GM23248 (cell line): ENCODE measurements at regions not wholly inside any gene's neighbourhood (a gene's known extent, or its start where the extent isn't known, plus 50 kb on each side); places are given as distances from the start of the nearest gene placed in this dataset.
"Not testable (repeated sequence)": the region's sequence is repeated elsewhere in the genome, so short reads cannot be mapped to it uniquely, and the experiment has no call there.

ENCODE experiments used
- DNase-seq: peaks from one replicate; pipeline ENCODE4 v3.0.0-alpha.2; 2015
- H2AFZ ChIP-seq: fragments of 200-600 bp; sonication (generic); 2 replicates; pipeline ENCODE4 v1.6.1; 2016; ENCODE audit warnings: antibody characterized with exemption
- H3F3A ChIP-seq: fragments of 200-600 bp; sonication (generic); 2 replicates; pipeline ENCODE4 v1.6.1; 2016; ENCODE audit warnings: mild to moderate bottlenecking, antibody characterized with exemption, mixed run types; ENCODE audit not compliant: insufficient read depth
- H3K27ac ChIP-seq: fragments of 200-600 bp; sonication (generic); 2 replicates; pipeline ENCODE4 v1.5.1; 2016; ENCODE audit warnings: mild to moderate bottlenecking
- H3K27me3 ChIP-seq: fragments of 200-600 bp; sonication (generic); replicated peaks from 2 replicates; pipeline ENCODE4 v1.6.1; 2016; ENCODE audit warnings: mild to moderate bottlenecking; ENCODE audit not compliant: insufficient read depth
- H3K36me3 ChIP-seq: fragments of 200-600 bp; sonication (generic); 2 replicates; pipeline ENCODE4 v1.6.1; 2016; ENCODE audit warnings: low read depth, mild to moderate bottlenecking
- H3K4me1 ChIP-seq: fragments of 200-600 bp; sonication (generic); 2 replicates; pipeline ENCODE4 v1.6.1; 2016; ENCODE audit warnings: mild to moderate bottlenecking; ENCODE audit not compliant: insufficient read depth
- H3K4me2 ChIP-seq: fragments of 200-600 bp; sonication (generic); one replicate; pipeline ENCODE4 v1.6.1; 2016; ENCODE audit warnings: mild to moderate bottlenecking; ENCODE audit not compliant: unreplicated experiment
- H3K4me3 ChIP-seq: fragments of 200-600 bp; sonication (generic); 2 replicates; pipeline ENCODE4 v1.5.1; 2016; ENCODE audit warnings: mild to moderate bottlenecking
- H3K79me2 ChIP-seq: fragments of 200-600 bp; sonication (generic); 2 replicates; pipeline ENCODE4 v1.6.1; 2016; ENCODE audit warnings: mild to moderate bottlenecking; ENCODE audit not compliant: insufficient read depth
- H3K9ac ChIP-seq: fragments of 200-600 bp; sonication (generic); 2 replicates; pipeline ENCODE4 v1.6.1; 2016; ENCODE audit warnings: mild to moderate bottlenecking
- H3K9me2 ChIP-seq: fragments of 200-600 bp; sonication (generic); 2 replicates; pipeline ENCODE4 v1.6.1; 2016; ENCODE audit warnings: mixed run types, mild to moderate bottlenecking, moderate library complexity; ENCODE audit not compliant: insufficient read depth
- H3K9me3 ChIP-seq: fragments of 200-600 bp; sonication (generic); one replicate; pipeline ENCODE4 v1.6.1; 2017; ENCODE audit warnings: low read depth
- H4K20me1 ChIP-seq: fragments of 200-600 bp; sonication (generic); 2 replicates; pipeline ENCODE4 v1.6.0; 2016; ENCODE audit not compliant: insufficient read depth
- EZH2 ChIP-seq: fragments of 200-600 bp; sonication (generic); IDR thresholded peaks from 2 replicates; pipeline ENCODE4 v1.6.1; 2018; ENCODE audit warnings: antibody characterized with exemption, mild to moderate bottlenecking; ENCODE audit not compliant: insufficient read depth, poor library complexity, severe bottlenecking
- EZH2phosphoT487 ChIP-seq: fragments of 200-600 bp; sonication (generic); IDR thresholded peaks from 2 replicates; pipeline ENCODE4 v1.6.1; 2018; ENCODE audit warnings: antibody characterized with exemption, moderate library complexity, mild to moderate bottlenecking, low read depth; ENCODE audit not compliant: insufficient read depth
- WGBS, 2 experiments: methylation state at CpG; one replicate each; pipeline ENCODE4 v1.1.6; 2015 to 2017; ENCODE audit warnings: low lambda C conversion rate in 2 of 2, low coverage in 1 of 2; ENCODE audit errors: missing lambda C conversion rate in 2 of 2; 5-methylcytosine and 5-hydroxymethylcytosine counted together
- in situ Hi-C: fragments of 300-500 bp; cut with MboI; formaldehyde crosslinking; loops from 2 replicates; pipeline ENCODE4 v1.15.0; 2020

DNA sequence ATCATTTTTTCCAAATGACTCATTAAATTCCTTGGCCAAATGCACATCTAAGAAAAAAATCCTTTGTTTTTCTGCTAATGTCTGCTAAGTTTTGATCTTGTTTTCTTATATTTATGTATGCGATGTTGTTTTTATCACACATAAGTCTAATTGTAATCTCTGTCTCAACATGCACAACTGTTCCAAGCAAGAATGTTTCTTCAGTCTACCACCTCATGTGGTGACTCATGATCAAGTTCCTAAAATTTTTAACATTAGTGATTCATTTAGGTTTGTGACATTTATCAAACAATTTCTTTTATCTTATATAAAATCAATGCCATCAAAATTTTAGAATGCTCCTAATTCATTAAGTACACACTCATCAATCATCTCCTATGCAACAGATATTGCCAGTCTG is 763.9 kb upstream of the FAM174A start:
- Histone ChIP-seq H3K4me1 (no peaks in the 10 kb centered on the region), H4K20me1 (no peaks in the 10 kb centered on the region), H3K9ac (no peak overlapping the region), H3K36me3 (no peaks in the 10 kb centered on the region), H2AFZ (no peak overlapping the region), H3K4me3 (no peak overlapping the region), H3F3A (no peaks in the 10 kb centered on the region), H3K9me3 (no peaks in the 10 kb centered on the region), H3K4me2 (no peak overlapping the region), H3K79me2 (no peaks in the 10 kb centered on the region), H3K27me3 (no peaks in the 10 kb centered on the region), H3K9me2 (no peaks in the 10 kb centered on the region), H3K27ac (no peak overlapping the region)
- DNase-seq, result no peak
- 81 to 90% methylated on average over 1 of the region's 1 CpG for WGBS, 2 experiments
- TF ChIP-seq EZH2phosphoT487 (no peak), EZH2 (no peak)
- in situ Hi-C loops, result no loop called here

DNA sequence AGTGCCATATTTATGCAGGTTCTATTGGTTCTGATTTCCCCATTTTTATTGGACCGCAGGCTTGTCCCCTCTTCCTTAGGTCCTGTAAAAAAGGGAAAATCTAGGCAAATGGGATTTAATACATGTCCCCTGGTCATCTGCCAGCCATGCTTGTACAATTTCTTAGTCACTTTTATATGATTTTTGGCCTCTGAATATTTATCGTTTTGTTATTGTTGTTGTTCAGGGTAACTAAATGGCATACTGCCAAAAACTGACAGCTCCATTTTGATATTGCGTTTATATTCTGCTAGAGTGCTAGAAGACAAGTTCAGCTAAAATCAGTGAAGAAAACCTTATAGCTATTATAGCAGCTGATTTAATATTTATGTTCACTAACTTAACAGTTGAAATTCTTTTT is 770.2 kb upstream of the FAM174A start:
- H3K4me1 ChIP-seq, result no peaks in the 10 kb centered on the region
- no peaks in the 10 kb centered on the region for H3K27me3 ChIP-seq
- no peaks in the 10 kb centered on the region for H3K79me2 ChIP-seq
- H3K4me3 ChIP-seq, result no peak overlapping the region
- no peaks in the 10 kb centered on the region for H3K9me2 ChIP-seq
- H3K27ac ChIP-seq, result no peak overlapping the region
- no peaks in the 10 kb centered on the region for H4K20me1 ChIP-seq
- DNase-seq, result no peak
- 52% methylated on average over 3 of the region's 3 CpGs for WGBS, 2 experiments
- no peaks in the 10 kb centered on the region for H3K9me3 ChIP-seq
- TF ChIP-seq EZH2 (no peak), EZH2phosphoT487 (no peak)
- no peak overlapping the region for H3K4me2 ChIP-seq
- in situ Hi-C loops, result no loop called here
- no peak overlapping the region for H2AFZ ChIP-seq
- H3K9ac ChIP-seq, result no peak overlapping the region
- no peaks in the 10 kb centered on the region for H3F3A ChIP-seq
- no peaks in the 10 kb centered on the region for H3K36me3 ChIP-seq

- TF ChIP-seq EZH2, result no peak
- TF ChIP-seq EZH2phosphoT487, result no peak
- Histone ChIP-seq H3K4me3 (no peak overlapping the region), H4K20me1 (no peaks in the 10 kb centered on the region), H3K36me3 (no peaks in the 10 kb centered on the region), H3K79me2 (no peaks in the 10 kb centered on the region), H3K4me1 (no peaks in the 10 kb centered on the region), H2AFZ (no peak overlapping the region), H3K9ac (no peak overlapping the region), H3K27ac (no peak overlapping the region), H3K9me3 (no peaks in the 10 kb centered on the region), H3K9me2 (no peaks in the 10 kb centered on the region), H3F3A (no peaks in the 10 kb centered on the region), H3K27me3 (no peaks in the 10 kb centered on the region), H3K4me2 (no peak overlapping the region)
- DNase-seq, result no peak
- in situ Hi-C loops, result no loop called here
- WGBS, 2 experiments, result 44% methylated on average over 11 of the region's 11 CpGs
These were observed 772.0 kb upstream of the FAM174A start for GRCh38 chr5:99763021-99763774.

DNA sequence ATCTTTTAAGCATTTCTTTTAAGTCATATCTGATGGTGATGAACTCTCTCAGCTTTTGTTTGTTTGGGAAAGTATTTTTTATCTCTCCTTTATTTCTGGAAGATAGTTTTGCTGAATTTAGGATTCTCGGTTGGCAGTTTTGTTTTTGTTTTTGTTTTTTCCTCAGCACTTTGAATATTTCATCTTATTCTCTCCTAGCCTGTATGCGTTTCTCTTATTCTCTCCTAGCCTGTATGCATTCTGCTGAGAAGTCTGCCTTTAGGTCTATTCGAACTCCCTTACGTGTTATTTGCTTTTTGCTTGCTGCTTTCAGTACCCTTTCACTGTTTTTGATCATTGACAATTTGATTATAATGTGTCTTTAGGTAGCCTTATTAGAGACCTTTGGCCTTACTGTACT is 787.8 kb upstream of the FAM174A start:
- no peaks in the 10 kb centered on the region for H3K27me3 ChIP-seq
- H3K36me3 ChIP-seq, result no peaks in the 10 kb centered on the region
- whole genome bisulfite sequencing, 2 experiments, result 33 to 42% methylated on average over 4 of the region's 4 CpGs
- no peaks in the 10 kb centered on the region for H3K79me2 ChIP-seq
- H4K20me1 ChIP-seq, result no peaks in the 10 kb centered on the region
- DNase-seq, result no peak
- no peaks in the 10 kb centered on the region for H3K9me2 ChIP-seq
- H3K9ac ChIP-seq, result no peak overlapping the region
- H3F3A ChIP-seq, result no peaks in the 10 kb centered on the region
- in situ Hi-C loops, result no loop called here
- no peaks in the 10 kb centered on the region for H3K9me3 ChIP-seq
- H3K4me1 ChIP-seq, result no peaks in the 10 kb centered on the region
- H3K4me3 ChIP-seq, result no peak overlapping the region
- TF ChIP-seq EZH2, result no peak
- no peak for TF ChIP-seq EZH2phosphoT487
- H3K4me2 ChIP-seq, result no peak overlapping the region
- no peak overlapping the region for H2AFZ ChIP-seq
- no peak overlapping the region for H3K27ac ChIP-seq

DNA sequence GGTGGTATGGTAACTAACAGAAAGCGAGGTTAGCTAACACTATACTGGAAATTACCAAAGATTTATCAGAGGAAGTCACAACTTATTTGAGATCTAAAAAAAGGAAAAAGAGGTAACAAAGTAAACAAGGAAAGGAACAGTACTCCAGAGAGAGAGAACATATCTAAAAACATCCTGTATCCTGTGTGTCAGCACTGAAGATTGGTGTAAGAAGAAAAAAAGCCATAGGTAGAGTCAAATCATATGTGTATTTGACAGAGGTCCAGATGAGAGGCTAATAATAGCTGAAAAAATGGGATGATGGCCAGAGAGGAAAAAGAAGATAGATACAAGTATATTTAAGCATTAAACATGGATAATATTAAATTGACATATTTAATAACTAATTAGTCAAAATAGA is 802.0 kb upstream of the FAM174A start:
- DNase-seq, H3K79me2 ChIP-seq, H3K9me3 ChIP-seq, H3K4me1 ChIP-seq, H3K4me3 ChIP-seq, in situ Hi-C loops, H3K27me3 ChIP-seq, H3K9ac ChIP-seq, H3F3A ChIP-seq, H4K20me1 ChIP-seq, H2AFZ ChIP-seq, H3K27ac ChIP-seq, H3K4me2 ChIP-seq, H3K36me3 ChIP-seq, H3K9me2 ChIP-seq: not testable (repeated sequence)
- 0% methylated on average over 1 of the region's 1 CpG for WGBS, 2 experiments

DNA sequence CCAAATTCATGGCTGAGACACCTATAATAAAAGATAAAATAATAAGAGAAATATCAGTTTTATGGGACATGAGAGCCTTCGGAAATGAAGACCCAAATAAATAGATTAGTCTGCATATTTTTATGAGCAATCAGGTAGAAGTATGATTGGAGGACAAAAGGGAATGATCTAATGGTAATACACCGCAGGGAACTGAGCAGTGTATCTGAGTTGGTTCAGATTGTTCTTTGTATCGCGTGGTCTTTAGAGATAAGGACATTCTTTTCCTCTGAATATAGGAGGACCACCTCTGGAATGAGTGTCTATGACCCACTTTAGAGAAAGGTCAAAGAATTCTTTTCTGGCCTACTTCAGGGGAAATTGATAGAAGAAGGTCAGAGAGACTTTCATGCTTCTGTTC is 801.8 kb upstream of the CHD1 start:
- H3K27me3 ChIP-seq, in situ Hi-C loops, H3K27ac ChIP-seq, H3K9ac ChIP-seq, H3K4me3 ChIP-seq, DNase-seq, H3K4me2 ChIP-seq, H2AFZ ChIP-seq, H3F3A ChIP-seq, H4K20me1 ChIP-seq, H3K36me3 ChIP-seq, H3K9me2 ChIP-seq, H3K9me3 ChIP-seq, H3K79me2 ChIP-seq, H3K4me1 ChIP-seq: not testable (repeated sequence)
- 38 to 40% methylated on average over 4 of the region's 4 CpGs for WGBS, 2 experiments
